ENCODE measurements at regions not wholly inside any gene's neighbourhood (a gene's known extent, or its start where the extent isn't known, plus 50 kb on each side); places are given as distances from the start of the nearest gene placed in this dataset.

DNA sequence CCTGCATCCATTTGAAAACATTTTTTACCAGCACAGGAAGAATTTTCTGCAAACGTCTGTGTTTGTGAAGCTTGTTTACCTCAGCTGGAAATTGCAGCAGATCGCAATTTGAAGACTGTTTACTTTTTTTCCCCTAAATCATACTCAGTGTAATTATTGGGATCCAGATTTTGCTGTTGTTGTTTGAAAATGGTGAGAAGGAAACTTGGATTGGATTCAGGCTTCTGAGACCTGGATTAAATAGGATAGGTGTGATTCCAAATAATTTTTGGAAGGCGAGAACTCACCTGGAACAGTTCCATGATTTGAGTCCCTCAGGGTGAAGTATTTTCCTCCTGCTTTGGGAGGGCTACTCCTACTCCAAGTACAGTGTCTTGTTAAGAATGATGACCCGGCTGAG is 279.8 kb downstream of the STIM2 start (continued):
- TF ChIP-seq, protein P1, sequence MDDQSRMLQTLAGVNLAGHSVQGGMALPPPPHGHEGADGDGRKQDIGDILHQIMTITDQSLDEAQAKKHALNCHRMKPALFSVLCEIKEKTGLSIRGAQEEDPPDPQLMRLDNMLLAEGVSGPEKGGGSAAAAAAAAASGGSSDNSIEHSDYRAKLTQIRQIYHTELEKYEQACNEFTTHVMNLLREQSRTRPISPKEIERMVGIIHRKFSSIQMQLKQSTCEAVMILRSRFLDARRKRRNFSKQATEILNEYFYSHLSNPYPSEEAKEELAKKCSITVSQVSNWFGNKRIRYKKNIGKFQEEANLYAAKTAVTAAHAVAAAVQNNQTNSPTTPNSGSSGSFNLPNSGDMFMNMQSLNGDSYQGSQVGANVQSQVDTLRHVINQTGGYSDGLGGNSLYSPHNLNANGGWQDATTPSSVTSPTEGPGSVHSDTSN (IDR thresholded peaks at IDR 0.05), result no peak

DNA sequence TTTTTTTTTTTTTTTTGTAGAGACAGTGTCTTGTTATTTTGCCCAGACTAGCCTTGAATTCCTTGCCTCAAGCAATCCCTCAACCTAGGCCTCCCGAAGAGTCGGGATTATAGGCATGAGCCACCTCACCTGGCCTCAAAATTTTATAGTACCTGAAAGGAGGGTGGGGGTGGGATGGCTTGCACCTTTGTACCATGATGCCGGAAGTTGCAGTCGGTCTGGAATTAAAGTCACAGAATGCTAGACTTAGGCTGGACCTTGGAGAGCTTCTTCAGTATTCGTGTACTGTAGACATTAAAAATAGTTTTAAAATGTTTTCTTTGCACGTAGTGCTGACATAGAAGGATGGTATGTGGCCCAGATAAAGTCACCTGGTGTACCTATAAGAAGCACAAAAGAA is 280.9 kb downstream of the STIM2 start:
- Histone ChIP-seq H3K4me2 (no peak overlapping the region), H2AFZ (ENCODE audit: low read depth) (no peak overlapping the region), H3K9me2 (no peaks in the 10 kb centered on the region), H3K27me3 (ENCODE audit: insufficient read depth) (no peaks in the 10 kb centered on the region), H3K79me2 (ENCODE audit: insufficient read depth) (no peaks in the 10 kb centered on the region), H3K36me3 (replicated peaks in 1 of 2; ENCODE audit: control insufficient read depth in 1 of 2, insufficient read depth in 2 of 2, low read length in 1 of 2) (no peaks in the 10 kb centered on the region), H3K27ac (ENCODE audit: low read depth in 2 of 2, low read length in 1 of 2) (no peak overlapping the region), H3K9ac (no peak overlapping the region), H3F3A (replicated peaks; ENCODE audit: insufficient read depth) (no peaks in the 10 kb centered on the region), H3K4me3 (ENCODE audit: low read depth in 2 of 2, low read length in 1 of 2) (no peak overlapping the region), H3K4me1 (ENCODE audit: control insufficient read depth in 1 of 2, insufficient read depth in 2 of 2, low read depth in 1 of 2, low read length in 1 of 2) (no peaks in the 10 kb centered on the region), H3K9me3 (no peaks in the 10 kb centered on the region), H4K20me1 (ENCODE audit: insufficient read depth) (no peaks in the 10 kb centered on the region)
- ChIA-PET POLR2A (no interaction called here), CTCF (interaction anchor here (0.8 kb wide), 1 partner anchor 11 kb away, joined by 3 read pairs; no protein-coding TSS in a partner anchor)
- no peak for DNase-seq
- 19% methylated on average over 6 of the region's 6 CpGs for WGBS (ENCODE audit: low lambda C conversion rate)
- no peak for TF ChIP-seq GABPA (IDR thresholded peaks at IDR 0.05; ENCODE audit: low read depth)
- no peak for TF ChIP-seq FOXJ3 (CRISPR knock-in tag; IDR thresholded peaks at IDR 0.05)
- TF ChIP-seq, protein P2, sequence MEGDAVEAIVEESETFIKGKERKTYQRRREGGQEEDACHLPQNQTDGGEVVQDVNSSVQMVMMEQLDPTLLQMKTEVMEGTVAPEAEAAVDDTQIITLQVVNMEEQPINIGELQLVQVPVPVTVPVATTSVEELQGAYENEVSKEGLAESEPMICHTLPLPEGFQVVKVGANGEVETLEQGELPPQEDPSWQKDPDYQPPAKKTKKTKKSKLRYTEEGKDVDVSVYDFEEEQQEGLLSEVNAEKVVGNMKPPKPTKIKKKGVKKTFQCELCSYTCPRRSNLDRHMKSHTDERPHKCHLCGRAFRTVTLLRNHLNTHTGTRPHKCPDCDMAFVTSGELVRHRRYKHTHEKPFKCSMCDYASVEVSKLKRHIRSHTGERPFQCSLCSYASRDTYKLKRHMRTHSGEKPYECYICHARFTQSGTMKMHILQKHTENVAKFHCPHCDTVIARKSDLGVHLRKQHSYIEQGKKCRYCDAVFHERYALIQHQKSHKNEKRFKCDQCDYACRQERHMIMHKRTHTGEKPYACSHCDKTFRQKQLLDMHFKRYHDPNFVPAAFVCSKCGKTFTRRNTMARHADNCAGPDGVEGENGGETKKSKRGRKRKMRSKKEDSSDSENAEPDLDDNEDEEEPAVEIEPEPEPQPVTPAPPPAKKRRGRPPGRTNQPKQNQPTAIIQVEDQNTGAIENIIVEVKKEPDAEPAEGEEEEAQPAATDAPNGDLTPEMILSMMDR (IDR thresholded peaks at IDR 0.05), result no peak
- TF ChIP-seq NRF1 (IDR thresholded peaks at IDR 0.05; ENCODE audit: low read depth, low read length), result no peak
- TF ChIP-seq JUND (IDR thresholded peaks at IDR 0.05), result no peak
- TF ChIP-seq, protein P3, sequence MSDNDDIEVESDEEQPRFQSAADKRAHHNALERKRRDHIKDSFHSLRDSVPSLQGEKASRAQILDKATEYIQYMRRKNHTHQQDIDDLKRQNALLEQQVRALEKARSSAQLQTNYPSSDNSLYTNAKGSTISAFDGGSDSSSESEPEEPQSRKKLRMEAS (IDR thresholded peaks at IDR 0.05; ENCODE audit: low read depth), result no peak
- no peak for TF ChIP-seq YY1 (IDR thresholded peaks at IDR 0.05; ENCODE audit: low read depth)
- TF ChIP-seq, protein P4, sequence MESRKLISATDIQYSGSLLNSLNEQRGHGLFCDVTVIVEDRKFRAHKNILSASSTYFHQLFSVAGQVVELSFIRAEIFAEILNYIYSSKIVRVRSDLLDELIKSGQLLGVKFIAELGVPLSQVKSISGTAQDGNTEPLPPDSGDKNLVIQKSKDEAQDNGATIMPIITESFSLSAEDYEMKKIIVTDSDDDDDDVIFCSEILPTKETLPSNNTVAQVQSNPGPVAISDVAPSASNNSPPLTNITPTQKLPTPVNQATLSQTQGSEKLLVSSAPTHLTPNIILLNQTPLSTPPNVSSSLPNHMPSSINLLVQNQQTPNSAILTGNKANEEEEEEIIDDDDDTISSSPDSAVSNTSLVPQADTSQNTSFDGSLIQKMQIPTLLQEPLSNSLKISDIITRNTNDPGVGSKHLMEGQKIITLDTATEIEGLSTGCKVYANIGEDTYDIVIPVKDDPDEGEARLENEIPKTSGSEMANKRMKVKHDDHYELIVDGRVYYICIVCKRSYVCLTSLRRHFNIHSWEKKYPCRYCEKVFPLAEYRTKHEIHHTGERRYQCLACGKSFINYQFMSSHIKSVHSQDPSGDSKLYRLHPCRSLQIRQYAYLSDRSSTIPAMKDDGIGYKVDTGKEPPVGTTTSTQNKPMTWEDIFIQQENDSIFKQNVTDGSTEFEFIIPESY (IDR thresholded peaks at IDR 0.05; ENCODE audit: borderline replicate concordance, low read depth), result no peak
- TF ChIP-seq, protein P5, sequence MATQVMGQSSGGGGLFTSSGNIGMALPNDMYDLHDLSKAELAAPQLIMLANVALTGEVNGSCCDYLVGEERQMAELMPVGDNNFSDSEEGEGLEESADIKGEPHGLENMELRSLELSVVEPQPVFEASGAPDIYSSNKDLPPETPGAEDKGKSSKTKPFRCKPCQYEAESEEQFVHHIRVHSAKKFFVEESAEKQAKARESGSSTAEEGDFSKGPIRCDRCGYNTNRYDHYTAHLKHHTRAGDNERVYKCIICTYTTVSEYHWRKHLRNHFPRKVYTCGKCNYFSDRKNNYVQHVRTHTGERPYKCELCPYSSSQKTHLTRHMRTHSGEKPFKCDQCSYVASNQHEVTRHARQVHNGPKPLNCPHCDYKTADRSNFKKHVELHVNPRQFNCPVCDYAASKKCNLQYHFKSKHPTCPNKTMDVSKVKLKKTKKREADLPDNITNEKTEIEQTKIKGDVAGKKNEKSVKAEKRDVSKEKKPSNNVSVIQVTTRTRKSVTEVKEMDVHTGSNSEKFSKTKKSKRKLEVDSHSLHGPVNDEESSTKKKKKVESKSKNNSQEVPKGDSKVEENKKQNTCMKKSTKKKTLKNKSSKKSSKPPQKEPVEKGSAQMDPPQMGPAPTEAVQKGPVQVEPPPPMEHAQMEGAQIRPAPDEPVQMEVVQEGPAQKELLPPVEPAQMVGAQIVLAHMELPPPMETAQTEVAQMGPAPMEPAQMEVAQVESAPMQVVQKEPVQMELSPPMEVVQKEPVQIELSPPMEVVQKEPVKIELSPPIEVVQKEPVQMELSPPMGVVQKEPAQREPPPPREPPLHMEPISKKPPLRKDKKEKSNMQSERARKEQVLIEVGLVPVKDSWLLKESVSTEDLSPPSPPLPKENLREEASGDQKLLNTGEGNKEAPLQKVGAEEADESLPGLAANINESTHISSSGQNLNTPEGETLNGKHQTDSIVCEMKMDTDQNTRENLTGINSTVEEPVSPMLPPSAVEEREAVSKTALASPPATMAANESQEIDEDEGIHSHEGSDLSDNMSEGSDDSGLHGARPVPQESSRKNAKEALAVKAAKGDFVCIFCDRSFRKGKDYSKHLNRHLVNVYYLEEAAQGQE (IDR thresholded peaks at IDR 0.05; ENCODE audit: low read depth, low read length), result no peak
- TF ChIP-seq NFIC (IDR thresholded peaks at IDR 0.05; ENCODE audit: borderline replicate concordance), result no peak
- TF ChIP-seq FOXM1 (IDR thresholded peaks at IDR 0.05; ENCODE audit: low read depth), result no peak
- TF ChIP-seq, protein P6, sequence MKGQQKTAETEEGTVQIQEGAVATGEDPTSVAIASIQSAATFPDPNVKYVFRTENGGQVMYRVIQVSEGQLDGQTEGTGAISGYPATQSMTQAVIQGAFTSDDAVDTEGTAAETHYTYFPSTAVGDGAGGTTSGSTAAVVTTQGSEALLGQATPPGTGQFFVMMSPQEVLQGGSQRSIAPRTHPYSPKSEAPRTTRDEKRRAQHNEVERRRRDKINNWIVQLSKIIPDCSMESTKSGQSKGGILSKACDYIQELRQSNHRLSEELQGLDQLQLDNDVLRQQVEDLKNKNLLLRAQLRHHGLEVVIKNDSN (IDR thresholded peaks at IDR 0.05; ENCODE audit: borderline replicate concordance, low read depth), result no peak
- TF ChIP-seq ELF1 (IDR thresholded peaks at IDR 0.05), result no peak
- TF ChIP-seq TCF12 (IDR thresholded peaks at IDR 0.05), result no peak

All from SK-N-SH (cell line).